GM12891 (cell line): ENCODE measurements at regions not wholly inside any gene's neighbourhood (a gene's known extent, or its start where the extent isn't known, plus 50 kb on each side); places are given as distances from the start of the nearest gene placed in this dataset.

ENCODE experiments used
- POLR2A ChIP-seq: IDR thresholded peaks from 2 replicates; pipeline ENCODE4 v1.6.1; 2011; ENCODE audit warnings: low read depth, low read length, control low read depth
- TAF1 ChIP-seq: IDR thresholded peaks from 2 replicates; pipeline ENCODE4 v1.6.1; 2011; ENCODE audit warnings: low read depth, low read length, control low read depth

DNA sequence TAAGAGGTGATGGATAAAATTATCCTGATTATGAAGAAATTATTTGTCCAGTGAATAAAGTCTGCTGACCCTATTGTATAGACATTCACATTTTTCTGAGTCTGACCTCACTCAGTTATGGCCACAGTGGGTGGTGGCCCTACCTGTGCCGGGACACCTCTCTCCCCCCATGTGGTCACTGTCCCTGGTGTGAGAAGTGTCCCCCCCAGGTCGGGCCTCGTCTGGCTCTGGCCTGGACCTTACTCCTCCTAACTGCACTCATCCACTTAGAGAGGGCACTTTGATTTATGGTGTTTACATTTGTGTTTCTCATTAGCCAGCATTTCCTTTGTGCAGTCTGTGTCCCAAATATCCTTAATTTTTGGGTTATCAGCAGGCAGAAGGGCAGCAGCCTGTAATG is 59.6 kb upstream of the ZNF32 start:
- no peak for TF ChIP-seq TAF1
- no peak for TF ChIP-seq POLR2A
